HepG2 (cell line): ENCODE measurements at regions not wholly inside any gene's neighbourhood (a gene's known extent, or its start where the extent isn't known, plus 50 kb on each side); places are given as distances from the start of the nearest gene placed in this dataset.

Source experiments
- ATAC-seq: fragments of 200-7000 bp; cut with Tn5 transposase; 3 replicates; pipeline ENCODE4 v1.9.1; 2020; ENCODE audit warnings: mild to moderate bottlenecking, moderate library complexity
- BruUV-seq: library from RNA; stranded (reverse); fragments of 400-500 nt; replicated peaks from 2 replicates; lab custom pipeline; 2021; lab: Mats Ljungman, UMichigan
- CTCF ChIA-PET: fragments of 300-600 bp; formaldehyde crosslinking; extraction: SDS; loops from one replicate; lab custom pipeline; 2021; ENCODE audit warnings: low total read pairs, inconsistent platforms, low intra/inter-chr PET ratio; lab: Yijun Ruan, JAX
- POLR2A ChIA-PET: fragments of 350-600 bp; sonication (Branson Sonifier 250); formaldehyde crosslinking; loops from one replicate; lab custom pipeline; 2020; ENCODE audit warnings: antibody characterized with exemption, inconsistent platforms; lab: Yijun Ruan, JAX
- DNase-seq: peaks from one replicate; pipeline ENCODE4 v3.0.0-alpha.2; 2015; ENCODE audit warnings: low spot score
- FAIRE-seq: peaks from 3 replicates; lab custom pipeline; 2011; peaks lifted over from hg19 to GRCh38; lab: Jason Lieb, UNC
- H2AFZ ChIP-seq: one replicate; pipeline ENCODE4 v1.6.1; 2011; ENCODE audit warnings: low read length, inconsistent platforms
- H3K27ac ChIP-seq: fragments of 300-600 bp; 3 replicates; pipeline ENCODE4 v1.8.0; 2011; ENCODE audit warnings: mixed run types, mild to moderate bottlenecking, mixed read lengths, low read length, inconsistent platforms; ENCODE audit not compliant: insufficient read depth; ENCODE audit errors: extremely low read length
- H3K27me3 ChIP-seq, 2 experiments: fragments of 200-600 bp in 1 of 2; 2 replicates in 1 of 2; 3 replicates in 1 of 2; pipeline versions ENCODE4 v1.6.0 to v1.8.0; 2011; ENCODE audit warnings: low read length in 2 of 2, mild to moderate bottlenecking in 2 of 2, moderate library complexity in 2 of 2, inconsistent platforms in 1 of 2; ENCODE audit not compliant: insufficient read depth in 2 of 2, control insufficient read depth in 1 of 2
- H3K36me3 ChIP-seq, 2 experiments: fragments of 200-600 bp in 1 of 2; replicated peaks in 1 of 2; 2 replicates in 1 of 2; 3 replicates in 1 of 2; pipeline versions ENCODE4 v1.5.1 to v1.8.0; 2011; ENCODE audit warnings: low read length in 2 of 2, inconsistent platforms in 1 of 2; ENCODE audit not compliant: insufficient read depth in 2 of 2, control insufficient read depth in 1 of 2
- H3K4me1 ChIP-seq: 2 replicates; pipeline ENCODE4 v1.5.1; 2012; ENCODE audit warnings: low read length, inconsistent platforms; ENCODE audit not compliant: insufficient read depth
- H3K4me2 ChIP-seq: 2 replicates; pipeline ENCODE4 v1.6.0; 2011; ENCODE audit warnings: low read depth, low read length, inconsistent platforms
- H3K4me3 ChIP-seq, 3 experiments: fragments of 200-600 bp in 1 of 3; sonication (generic), shearing (Covaris generic) in 1 of 3; replicated peaks in 1 of 3; 2 replicates each; pipeline ENCODE4 v1.5.1; 2011 to 2016; ENCODE audit warnings: low read length in 3 of 3, inconsistent platforms in 2 of 3, low read depth in 2 of 3, mild to moderate bottlenecking in 2 of 3, control low read depth in 1 of 3, mixed read lengths in 1 of 3; ENCODE audit not compliant: insufficient read depth in 1 of 3
- H3K79me2 ChIP-seq: one replicate; pipeline ENCODE4 v1.6.1; 2011; ENCODE audit warnings: low read length, inconsistent platforms; ENCODE audit not compliant: insufficient read depth
- H3K9ac ChIP-seq: 2 replicates; pipeline ENCODE4 v1.6.0; 2011; ENCODE audit warnings: mild to moderate bottlenecking, low read depth, low read length, inconsistent platforms; ENCODE audit not compliant: insufficient read depth
- H3K9me3 ChIP-seq: 2 replicates; pipeline ENCODE4 v1.5.1; 2012; ENCODE audit warnings: mild to moderate bottlenecking, low read length
- H4K20me1 ChIP-seq: 2 replicates; pipeline ENCODE4 v1.6.0; 2011; ENCODE audit warnings: inconsistent platforms, mild to moderate bottlenecking, low read length, moderate library complexity; ENCODE audit not compliant: insufficient read depth
- CEBPB ChIP-seq: IDR thresholded peaks from 2 replicates; pipeline ENCODE4 v1.6.1; 2011; ENCODE audit warnings: low read depth, low read length, improper control_type of control experiment, borderline replicate concordance
- GZF1 ChIP-seq: sonication (generic); formaldehyde crosslinking; IDR thresholded peaks from 2 replicates; pipeline ENCODE4 v1.5.1; 2020; ENCODE audit warnings: mild to moderate bottlenecking, missing genetic modification reagents
- HOXA3 ChIP-seq: sonication (generic); formaldehyde crosslinking; IDR thresholded peaks from 2 replicates; pipeline ENCODE4 v1.5.0; 2020; ENCODE audit warnings: missing genetic modification reagents
- JUN ChIP-seq: sonication (generic); formaldehyde crosslinking; IDR thresholded peaks from 2 replicates; pipeline ENCODE4 v1.4.0; 2020; ENCODE audit warnings: mild to moderate bottlenecking, missing genetic modification reagents
- SSRP1 ChIP-seq: IDR thresholded peaks from 2 replicates; pipeline ENCODE4 v1.6.1; 2016; ENCODE audit warnings: control low read depth
- ZNF530 ChIP-seq: sonication (generic); formaldehyde crosslinking; IDR thresholded peaks from 2 replicates; pipeline ENCODE4 v1.5.0; 2020; ENCODE audit warnings: low read depth, mild to moderate bottlenecking, missing genetic modification reagents
- ZNF766 ChIP-seq: sonication (generic); formaldehyde crosslinking; IDR thresholded peaks from 2 replicates; pipeline ENCODE4 v1.5.0; 2020; ENCODE audit warnings: missing genetic modification reagents, borderline replicate concordance
- WGBS: methylation state at CpG from one replicate; pipeline ENCODE4 v1.1.6; 2017; ENCODE audit warnings: low lambda C conversion rate; 5-methylcytosine and 5-hydroxymethylcytosine counted together
- in situ Hi-C: cut with HindIII; loops from 2 replicates; pipeline ENCODE4 v1.10.0; 2017; ENCODE audit warnings: low pct_unique_long_range_greater_than_20kb; ENCODE audit not compliant: extremely low pct_ligation_motif_present
- intact Hi-C: fragments of 100-400 bp; cut with micrococcal nuclease; formaldehyde crosslinking; loops from one replicate; pipeline ENCODE4 v1.10.0; 2022; ENCODE audit not compliant: unreplicated experiment
- TF ChIP-seq, protein P1 (sequence below): sonication (generic); formaldehyde crosslinking; IDR thresholded peaks from 2 replicates; pipeline ENCODE4 v1.4.0; 2020; ENCODE audit warnings: missing genetic modification reagents, borderline replicate concordance
- TF ChIP-seq, protein P2 (sequence below): sonication (generic); formaldehyde crosslinking; IDR thresholded peaks from 2 replicates; pipeline ENCODE4 v1.5.1; 2020; ENCODE audit warnings: missing genetic modification reagents, mild to moderate bottlenecking, borderline replicate concordance
- TF ChIP-seq, protein P3 (sequence below): sonication (generic); formaldehyde crosslinking; IDR thresholded peaks from 2 replicates; pipeline ENCODE4 v1.9.0; 2021; ENCODE audit warnings: mild to moderate bottlenecking, missing genetic modification reagents
- TF ChIP-seq, protein P4 (sequence below): sonication (generic); formaldehyde crosslinking; IDR thresholded peaks from 2 replicates; pipeline ENCODE4 v1.8.1; 2022; ENCODE audit warnings: mild to moderate bottlenecking, missing genetic modification reagents
- TF ChIP-seq, protein P5 (sequence below): sonication (generic); formaldehyde crosslinking; IDR thresholded peaks from 2 replicates; pipeline ENCODE4 v1.8.1; 2023; ENCODE audit warnings: mild to moderate bottlenecking, missing genetic modification reagents, borderline replicate concordance

DNA sequence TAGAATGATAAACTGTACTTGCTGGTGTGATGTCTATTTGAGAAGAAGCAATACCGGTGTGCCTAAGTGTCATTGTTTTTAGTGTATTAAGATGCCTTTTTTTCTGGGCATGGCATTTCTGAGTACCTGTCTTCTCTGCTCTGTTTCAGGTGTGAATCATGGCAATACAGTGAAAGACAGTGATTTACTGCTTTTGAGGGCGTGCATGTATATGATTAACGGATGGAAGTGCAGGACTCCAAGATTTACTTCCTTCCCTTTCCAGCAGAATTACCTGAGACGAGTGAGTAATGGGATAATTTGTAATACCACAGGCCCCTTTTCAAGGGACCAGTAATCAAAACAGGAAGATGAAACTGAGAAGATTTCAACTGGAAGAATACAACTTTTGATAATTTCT is 315.8 kb downstream of the SOX4 start:
- H3K27me3 ChIP-seq: no peaks in the 10 kb centered on the region
- H3K4me1 ChIP-seq: no peaks in the 10 kb centered on the region
- no peak overlapping the region for H3K4me3 ChIP-seq
- in situ Hi-C loops (no loop called here), intact Hi-C loops (no loop called here)
- CTCF ChIA-PET: no interaction called here
- ATAC-seq (no peak), DNase-seq (no peak), FAIRE-seq (no peak)
- POLR2A ChIA-PET: no interaction called here
- no peaks in the 10 kb centered on the region for H4K20me1 ChIP-seq
- WGBS: 12% methylated on average over 4 of the region's 4 CpGs
- H2AFZ ChIP-seq: no peak overlapping the region
- no peaks in the 10 kb centered on the region for H3K9me3 ChIP-seq
- no TSS peak for BruUV-seq
- no peaks in the 10 kb centered on the region for H3K79me2 ChIP-seq
- H3K9ac ChIP-seq: no peak overlapping the region
- no peak overlapping the region for H3K4me2 ChIP-seq
- no peaks in the 10 kb centered on the region for H3K36me3 ChIP-seq
- H3K27ac ChIP-seq: no peak overlapping the region
- TF ChIP-seq, protein P1, sequence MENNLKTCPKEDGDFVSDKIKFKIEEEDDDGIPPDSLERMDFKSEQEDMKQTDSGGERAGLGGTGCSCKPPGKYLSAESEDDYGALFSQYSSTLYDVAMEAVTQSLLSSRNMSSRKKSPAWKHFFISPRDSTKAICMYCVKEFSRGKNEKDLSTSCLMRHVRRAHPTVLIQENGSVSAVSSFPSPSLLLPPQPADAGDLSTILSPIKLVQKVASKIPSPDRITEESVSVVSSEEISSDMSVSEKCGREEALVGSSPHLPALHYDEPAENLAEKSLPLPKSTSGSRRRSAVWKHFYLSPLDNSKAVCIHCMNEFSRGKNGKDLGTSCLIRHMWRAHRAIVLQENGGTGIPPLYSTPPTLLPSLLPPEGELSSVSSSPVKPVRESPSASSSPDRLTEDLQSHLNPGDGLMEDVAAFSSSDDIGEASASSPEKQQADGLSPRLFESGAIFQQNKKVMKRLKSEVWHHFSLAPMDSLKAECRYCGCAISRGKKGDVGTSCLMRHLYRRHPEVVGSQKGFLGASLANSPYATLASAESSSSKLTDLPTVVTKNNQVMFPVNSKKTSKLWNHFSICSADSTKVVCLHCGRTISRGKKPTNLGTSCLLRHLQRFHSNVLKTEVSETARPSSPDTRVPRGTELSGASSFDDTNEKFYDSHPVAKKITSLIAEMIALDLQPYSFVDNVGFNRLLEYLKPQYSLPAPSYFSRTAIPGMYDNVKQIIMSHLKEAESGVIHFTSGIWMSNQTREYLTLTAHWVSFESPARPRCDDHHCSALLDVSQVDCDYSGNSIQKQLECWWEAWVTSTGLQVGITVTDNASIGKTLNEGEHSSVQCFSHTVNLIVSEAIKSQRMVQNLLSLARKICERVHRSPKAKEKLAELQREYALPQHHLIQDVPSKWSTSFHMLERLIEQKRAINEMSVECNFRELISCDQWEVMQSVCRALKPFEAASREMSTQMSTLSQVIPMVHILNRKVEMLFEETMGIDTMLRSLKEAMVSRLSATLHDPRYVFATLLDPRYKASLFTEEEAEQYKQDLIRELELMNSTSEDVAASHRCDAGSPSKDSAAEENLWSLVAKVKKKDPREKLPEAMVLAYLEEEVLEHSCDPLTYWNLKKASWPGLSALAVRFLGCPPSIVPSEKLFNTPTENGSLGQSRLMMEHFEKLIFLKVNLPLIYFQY (CRISPR knock-in tag): no peak
- TF ChIP-seq, protein P2, sequence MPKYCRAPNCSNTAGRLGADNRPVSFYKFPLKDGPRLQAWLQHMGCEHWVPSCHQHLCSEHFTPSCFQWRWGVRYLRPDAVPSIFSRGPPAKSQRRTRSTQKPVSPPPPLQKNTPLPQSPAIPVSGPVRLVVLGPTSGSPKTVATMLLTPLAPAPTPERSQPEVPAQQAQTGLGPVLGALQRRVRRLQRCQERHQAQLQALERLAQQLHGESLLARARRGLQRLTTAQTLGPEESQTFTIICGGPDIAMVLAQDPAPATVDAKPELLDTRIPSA (CRISPR knock-in tag): no peak
- TF ChIP-seq GZF1 (CRISPR knock-in tag): no peak
- no peak for TF ChIP-seq SSRP1 (CRISPR knock-in tag)
- TF ChIP-seq, protein P3, sequence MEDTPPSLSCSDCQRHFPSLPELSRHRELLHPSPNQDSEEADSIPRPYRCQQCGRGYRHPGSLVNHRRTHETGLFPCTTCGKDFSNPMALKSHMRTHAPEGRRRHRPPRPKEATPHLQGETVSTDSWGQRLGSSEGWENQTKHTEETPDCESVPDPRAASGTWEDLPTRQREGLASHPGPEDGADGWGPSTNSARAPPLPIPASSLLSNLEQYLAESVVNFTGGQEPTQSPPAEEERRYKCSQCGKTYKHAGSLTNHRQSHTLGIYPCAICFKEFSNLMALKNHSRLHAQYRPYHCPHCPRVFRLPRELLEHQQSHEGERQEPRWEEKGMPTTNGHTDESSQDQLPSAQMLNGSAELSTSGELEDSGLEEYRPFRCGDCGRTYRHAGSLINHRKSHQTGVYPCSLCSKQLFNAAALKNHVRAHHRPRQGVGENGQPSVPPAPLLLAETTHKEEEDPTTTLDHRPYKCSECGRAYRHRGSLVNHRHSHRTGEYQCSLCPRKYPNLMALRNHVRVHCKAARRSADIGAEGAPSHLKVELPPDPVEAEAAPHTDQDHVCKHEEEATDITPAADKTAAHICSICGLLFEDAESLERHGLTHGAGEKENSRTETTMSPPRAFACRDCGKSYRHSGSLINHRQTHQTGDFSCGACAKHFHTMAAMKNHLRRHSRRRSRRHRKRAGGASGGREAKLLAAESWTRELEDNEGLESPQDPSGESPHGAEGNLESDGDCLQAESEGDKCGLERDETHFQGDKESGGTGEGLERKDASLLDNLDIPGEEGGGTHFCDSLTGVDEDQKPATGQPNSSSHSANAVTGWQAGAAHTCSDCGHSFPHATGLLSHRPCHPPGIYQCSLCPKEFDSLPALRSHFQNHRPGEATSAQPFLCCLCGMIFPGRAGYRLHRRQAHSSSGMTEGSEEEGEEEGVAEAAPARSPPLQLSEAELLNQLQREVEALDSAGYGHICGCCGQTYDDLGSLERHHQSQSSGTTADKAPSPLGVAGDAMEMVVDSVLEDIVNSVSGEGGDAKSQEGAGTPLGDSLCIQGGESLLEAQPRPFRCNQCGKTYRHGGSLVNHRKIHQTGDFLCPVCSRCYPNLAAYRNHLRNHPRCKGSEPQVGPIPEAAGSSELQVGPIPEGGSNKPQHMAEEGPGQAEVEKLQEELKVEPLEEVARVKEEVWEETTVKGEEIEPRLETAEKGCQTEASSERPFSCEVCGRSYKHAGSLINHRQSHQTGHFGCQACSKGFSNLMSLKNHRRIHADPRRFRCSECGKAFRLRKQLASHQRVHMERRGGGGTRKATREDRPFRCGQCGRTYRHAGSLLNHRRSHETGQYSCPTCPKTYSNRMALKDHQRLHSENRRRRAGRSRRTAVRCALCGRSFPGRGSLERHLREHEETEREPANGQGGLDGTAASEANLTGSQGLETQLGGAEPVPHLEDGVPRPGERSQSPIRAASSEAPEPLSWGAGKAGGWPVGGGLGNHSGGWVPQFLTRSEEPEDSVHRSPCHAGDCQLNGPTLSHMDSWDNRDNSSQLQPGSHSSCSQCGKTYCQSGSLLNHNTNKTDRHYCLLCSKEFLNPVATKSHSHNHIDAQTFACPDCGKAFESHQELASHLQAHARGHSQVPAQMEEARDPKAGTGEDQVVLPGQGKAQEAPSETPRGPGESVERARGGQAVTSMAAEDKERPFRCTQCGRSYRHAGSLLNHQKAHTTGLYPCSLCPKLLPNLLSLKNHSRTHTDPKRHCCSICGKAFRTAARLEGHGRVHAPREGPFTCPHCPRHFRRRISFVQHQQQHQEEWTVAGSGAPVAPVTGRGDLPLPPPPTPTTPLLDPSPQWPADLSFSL (CRISPR knock-in tag): no peak
- TF ChIP-seq HOXA3: no peak
- TF ChIP-seq, protein P4, sequence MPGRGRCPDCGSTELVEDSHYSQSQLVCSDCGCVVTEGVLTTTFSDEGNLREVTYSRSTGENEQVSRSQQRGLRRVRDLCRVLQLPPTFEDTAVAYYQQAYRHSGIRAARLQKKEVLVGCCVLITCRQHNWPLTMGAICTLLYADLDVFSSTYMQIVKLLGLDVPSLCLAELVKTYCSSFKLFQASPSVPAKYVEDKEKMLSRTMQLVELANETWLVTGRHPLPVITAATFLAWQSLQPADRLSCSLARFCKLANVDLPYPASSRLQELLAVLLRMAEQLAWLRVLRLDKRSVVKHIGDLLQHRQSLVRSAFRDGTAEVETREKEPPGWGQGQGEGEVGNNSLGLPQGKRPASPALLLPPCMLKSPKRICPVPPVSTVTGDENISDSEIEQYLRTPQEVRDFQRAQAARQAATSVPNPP (CRISPR knock-in tag): no peak
- TF ChIP-seq JUN (CRISPR knock-in tag): no peak
- no peak for TF ChIP-seq CEBPB
- TF ChIP-seq ZNF530: no peak
- no peak for TF ChIP-seq ZNF766
- TF ChIP-seq, protein P5, sequence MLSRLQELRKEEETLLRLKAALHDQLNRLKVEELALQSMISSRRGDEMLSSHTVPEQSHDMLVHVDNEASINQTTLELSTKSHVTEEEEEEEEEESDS: no peak
